ENCODE measurements at regions not wholly inside any gene's neighbourhood (a gene's known extent, or its start where the extent isn't known, plus 50 kb on each side); places are given as distances from the start of the nearest gene placed in this dataset.

- no peak overlapping the region for H3K27ac ChIP-seq (ENCODE audit: extremely low read depth, low read depth, low read length)
- ChIA-PET CTCF (no interaction called here), POLR2A (no interaction called here)
- H3K4me1 ChIP-seq (ENCODE audit: control insufficient read depth, insufficient read depth, low read length): no peaks in the 10 kb centered on the region
- H3K9me3 ChIP-seq (ENCODE audit: control insufficient read depth, insufficient read depth, low read depth, low read length): no peaks in the 10 kb centered on the region
- H3K4me3 ChIP-seq (ENCODE audit: low read depth, low read length): no peak overlapping the region
- TF ChIP-seq ZNF10 (tag by site-specific recombination; IDR thresholded peaks at IDR 0.05) (no peak), ZNF404 (tag by site-specific recombination; IDR thresholded peaks at IDR 0.05) (no peak), BCL11B (tag by site-specific recombination; IDR thresholded peaks at IDR 0.05; ENCODE audit: low read depth) (no peak), ZNF266 (tag by site-specific recombination; IDR thresholded peaks at IDR 0.05; ENCODE audit: low read depth) (no peak), ZNF692 (tag by site-specific recombination; IDR thresholded peaks at IDR 0.05) (no peak), ZNF24 (tag by site-specific recombination; IDR thresholded peaks at IDR 0.05) (no peak), PBX3 (CRISPR knock-in tag; IDR thresholded peaks at IDR 0.05) (no peak), ZNF48 (tag by site-specific recombination; IDR thresholded peaks at IDR 0.05) (no peak), SALL2 (tag by site-specific recombination; IDR thresholded peaks at IDR 0.05; ENCODE audit: borderline replicate concordance) (no peak), ZNF416 (tag by site-specific recombination; IDR thresholded peaks at IDR 0.05) (no peak), ZNF133 (tag by site-specific recombination; IDR thresholded peaks at IDR 0.05) (no peak), WT1 (tag by site-specific recombination; IDR thresholded peaks at IDR 0.05) (no peak)
- no peaks in the 10 kb centered on the region for H3K36me3 ChIP-seq (ENCODE audit: control insufficient read depth in 2 of 2, insufficient read depth in 1 of 2, low read length in 2 of 2)
Measured at GRCh38 chr10:1961989-1962388, 224.7 kb upstream of the ADARB2 start.

- TF ChIP-seq PRDM6 (tag by site-specific recombination; IDR thresholded peaks at IDR 0.05): no peak
- no peak for TF ChIP-seq ZNF664 (tag by site-specific recombination; IDR thresholded peaks at IDR 0.05)
- TF ChIP-seq ZNF561 (tag by site-specific recombination; IDR thresholded peaks at IDR 0.05; ENCODE audit: borderline replicate concordance): no peak
- no peak for TF ChIP-seq ZNF19 (tag by site-specific recombination; IDR thresholded peaks at IDR 0.05; ENCODE audit: low read depth)
- no peak for TF ChIP-seq ZNF704 (tag by site-specific recombination; IDR thresholded peaks at IDR 0.05)
- TF ChIP-seq ZBTB8A (tag by site-specific recombination; IDR thresholded peaks at IDR 0.05): no peak
- TF ChIP-seq CTCF (tag by site-specific recombination; IDR thresholded peaks at IDR 0.05): no peak
- no peak for TF ChIP-seq EGR2 (tag by site-specific recombination; IDR thresholded peaks at IDR 0.05; ENCODE audit: low read depth)
- no peak for TF ChIP-seq ZNF391 (tag by site-specific recombination; IDR thresholded peaks at IDR 0.05; ENCODE audit: borderline replicate concordance, low read depth)
- TF ChIP-seq ZNF747 (tag by site-specific recombination; IDR thresholded peaks at IDR 0.05): no peak
- Histone ChIP-seq H3K27ac (ENCODE audit: extremely low read depth, low read depth, low read length) (no peak overlapping the region), H3K4me3 (ENCODE audit: low read depth, low read length) (no peak overlapping the region), H3K36me3 (ENCODE audit: control insufficient read depth in 2 of 2, insufficient read depth in 1 of 2, low read length in 2 of 2) (no peaks in the 10 kb centered on the region), H3K4me1 (ENCODE audit: control insufficient read depth, insufficient read depth, low read length) (no peaks in the 10 kb centered on the region), H3K9me3 (ENCODE audit: control insufficient read depth, insufficient read depth, low read depth, low read length) (no peaks in the 10 kb centered on the region)
- CTCF ChIA-PET: no interaction called here
- POLR2A ChIA-PET: no interaction called here
Measured at GRCh38 chr10:1960982-1961381, 223.7 kb upstream of the ADARB2 start.
